HG03521 (cell line): ENCODE measurements at regions not wholly inside any gene's neighbourhood (a gene's known extent, or its start where the extent isn't known, plus 50 kb on each side); places are given as distances from the start of the nearest gene placed in this dataset.
"Not testable (repeated sequence)": the region's sequence is repeated elsewhere in the genome, so short reads cannot be mapped to it uniquely, and the experiment has no call there.

Experiments used
- ATAC-seq: cut with Tn5 transposase; IDR thresholded peaks from one replicate; pipeline ENCODE4 v1.9.1; 2021; ENCODE audit warnings: mild to moderate bottlenecking, moderate library complexity; ENCODE audit not compliant: unreplicated experiment

- ATAC-seq: not testable (repeated sequence)
Observed at GRCh38 chrX:106493210-106493816, 118.5 kb upstream of the RADX start.

- ATAC-seq: no peak
Observed at GRCh38 chrX:106499473-106499872, 112.3 kb upstream of the RADX start.

GRCh38 chrX:106510713-106511403 lies 100.9 kb upstream of the RADX start:
- ATAC-seq: no peak
